ENCODE measurements at regions not wholly inside any gene's neighbourhood (a gene's known extent, or its start where the extent isn't known, plus 50 kb on each side); places are given as distances from the start of the nearest gene placed in this dataset.
"Not testable (repeated sequence)": the region's sequence is repeated elsewhere in the genome, so short reads cannot be mapped to it uniquely, and the experiment has no call there.

GRCh38 chr4:131967646-131968045 lies 1181.4 kb upstream of the PCDH10 start:
- TF ChIP-seq, protein P1, sequence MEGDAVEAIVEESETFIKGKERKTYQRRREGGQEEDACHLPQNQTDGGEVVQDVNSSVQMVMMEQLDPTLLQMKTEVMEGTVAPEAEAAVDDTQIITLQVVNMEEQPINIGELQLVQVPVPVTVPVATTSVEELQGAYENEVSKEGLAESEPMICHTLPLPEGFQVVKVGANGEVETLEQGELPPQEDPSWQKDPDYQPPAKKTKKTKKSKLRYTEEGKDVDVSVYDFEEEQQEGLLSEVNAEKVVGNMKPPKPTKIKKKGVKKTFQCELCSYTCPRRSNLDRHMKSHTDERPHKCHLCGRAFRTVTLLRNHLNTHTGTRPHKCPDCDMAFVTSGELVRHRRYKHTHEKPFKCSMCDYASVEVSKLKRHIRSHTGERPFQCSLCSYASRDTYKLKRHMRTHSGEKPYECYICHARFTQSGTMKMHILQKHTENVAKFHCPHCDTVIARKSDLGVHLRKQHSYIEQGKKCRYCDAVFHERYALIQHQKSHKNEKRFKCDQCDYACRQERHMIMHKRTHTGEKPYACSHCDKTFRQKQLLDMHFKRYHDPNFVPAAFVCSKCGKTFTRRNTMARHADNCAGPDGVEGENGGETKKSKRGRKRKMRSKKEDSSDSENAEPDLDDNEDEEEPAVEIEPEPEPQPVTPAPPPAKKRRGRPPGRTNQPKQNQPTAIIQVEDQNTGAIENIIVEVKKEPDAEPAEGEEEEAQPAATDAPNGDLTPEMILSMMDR (IDR thresholded peaks at IDR 0.05) = not testable (repeated sequence)
- TF ChIP-seq POLR2A (IDR thresholded peaks at IDR 0.05); POLR2AphosphoS5 (IDR thresholded peaks at IDR 0.05); EP300 (IDR thresholded peaks at IDR 0.05; ENCODE audit: low read depth): not testable (repeated sequence)
